GM20000 (cell line): ENCODE measurements at regions not wholly inside any gene's neighbourhood (a gene's known extent, or its start where the extent isn't known, plus 50 kb on each side); places are given as distances from the start of the nearest gene placed in this dataset.

Source experiments
- DNase-seq: peaks from one replicate; pipeline ENCODE4 v3.0.0; 2012; ENCODE audit warnings: low spot score
- TF ChIP-seq, protein P1 (sequence below): IDR thresholded peaks from 2 replicates; pipeline ENCODE4 v1.5.1; 2012; ENCODE audit warnings: mild to moderate bottlenecking, control low read depth; ENCODE audit errors: extremely low read depth, missing control alignments

DNA sequence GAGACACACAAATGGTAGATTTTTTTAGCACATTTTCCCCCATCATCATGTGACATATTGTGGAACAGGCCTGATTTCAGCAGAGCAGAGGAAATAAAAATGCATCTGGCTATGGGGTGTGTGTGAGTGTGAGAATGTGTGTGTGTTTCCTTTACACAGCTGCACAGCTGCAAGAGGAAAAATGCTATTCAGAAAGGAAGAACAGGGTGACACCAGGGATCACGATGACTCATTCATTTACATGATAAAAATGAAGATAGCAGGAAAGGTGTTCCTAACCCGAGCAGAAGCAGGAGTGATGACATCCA, 469.5 kb upstream of the TSHZ3 start:
- no peak for DNase-seq

DNA sequence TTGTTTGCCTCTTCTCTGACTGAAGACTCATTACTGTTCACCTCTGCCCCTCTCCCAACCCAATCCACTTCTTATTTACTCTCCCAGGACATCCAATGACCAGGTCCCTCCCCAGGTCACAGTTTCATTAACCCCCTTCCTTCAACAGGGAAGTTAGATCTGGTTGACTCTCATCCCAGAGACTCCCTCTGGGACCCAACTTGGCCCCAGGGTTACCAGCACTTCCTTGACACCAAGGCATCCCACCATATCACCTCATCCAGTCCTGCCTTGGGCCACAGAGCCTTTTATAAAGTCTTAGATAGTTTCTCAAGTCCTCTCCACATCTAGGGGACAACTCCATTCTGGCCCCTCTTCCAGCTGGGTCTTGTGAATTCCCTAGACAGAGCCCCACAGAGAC, 470.6 kb upstream of the TSHZ3 start:
- TF ChIP-seq, protein P1, sequence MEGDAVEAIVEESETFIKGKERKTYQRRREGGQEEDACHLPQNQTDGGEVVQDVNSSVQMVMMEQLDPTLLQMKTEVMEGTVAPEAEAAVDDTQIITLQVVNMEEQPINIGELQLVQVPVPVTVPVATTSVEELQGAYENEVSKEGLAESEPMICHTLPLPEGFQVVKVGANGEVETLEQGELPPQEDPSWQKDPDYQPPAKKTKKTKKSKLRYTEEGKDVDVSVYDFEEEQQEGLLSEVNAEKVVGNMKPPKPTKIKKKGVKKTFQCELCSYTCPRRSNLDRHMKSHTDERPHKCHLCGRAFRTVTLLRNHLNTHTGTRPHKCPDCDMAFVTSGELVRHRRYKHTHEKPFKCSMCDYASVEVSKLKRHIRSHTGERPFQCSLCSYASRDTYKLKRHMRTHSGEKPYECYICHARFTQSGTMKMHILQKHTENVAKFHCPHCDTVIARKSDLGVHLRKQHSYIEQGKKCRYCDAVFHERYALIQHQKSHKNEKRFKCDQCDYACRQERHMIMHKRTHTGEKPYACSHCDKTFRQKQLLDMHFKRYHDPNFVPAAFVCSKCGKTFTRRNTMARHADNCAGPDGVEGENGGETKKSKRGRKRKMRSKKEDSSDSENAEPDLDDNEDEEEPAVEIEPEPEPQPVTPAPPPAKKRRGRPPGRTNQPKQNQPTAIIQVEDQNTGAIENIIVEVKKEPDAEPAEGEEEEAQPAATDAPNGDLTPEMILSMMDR = no peak
- no peak for DNase-seq

More for the DNA sequence above, 469.5 kb upstream of the TSHZ3 start:
- TF ChIP-seq, protein P1 = no peak

DNA sequence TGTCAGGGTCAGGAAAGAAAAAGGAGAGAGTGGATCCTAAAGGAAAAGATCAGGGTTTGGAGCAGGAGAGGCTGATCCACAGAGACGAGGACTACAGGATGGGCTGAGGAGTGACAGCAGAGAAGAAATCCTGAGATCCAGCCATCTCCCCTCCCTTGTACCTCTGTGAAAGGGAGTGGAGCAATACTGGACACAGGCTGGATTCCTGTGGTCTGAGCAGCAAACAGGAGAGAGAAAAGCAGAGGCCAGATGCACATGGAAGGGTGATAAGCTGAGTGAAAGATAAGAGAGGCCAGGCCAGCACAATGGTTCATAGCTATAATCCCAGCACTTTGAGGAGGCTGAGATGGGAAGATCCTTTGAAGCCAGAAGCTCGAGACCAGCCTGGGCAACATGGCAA, 472.1 kb upstream of the TSHZ3 start:
- TF ChIP-seq, protein P1 = no peak
- no peak for DNase-seq

DNA sequence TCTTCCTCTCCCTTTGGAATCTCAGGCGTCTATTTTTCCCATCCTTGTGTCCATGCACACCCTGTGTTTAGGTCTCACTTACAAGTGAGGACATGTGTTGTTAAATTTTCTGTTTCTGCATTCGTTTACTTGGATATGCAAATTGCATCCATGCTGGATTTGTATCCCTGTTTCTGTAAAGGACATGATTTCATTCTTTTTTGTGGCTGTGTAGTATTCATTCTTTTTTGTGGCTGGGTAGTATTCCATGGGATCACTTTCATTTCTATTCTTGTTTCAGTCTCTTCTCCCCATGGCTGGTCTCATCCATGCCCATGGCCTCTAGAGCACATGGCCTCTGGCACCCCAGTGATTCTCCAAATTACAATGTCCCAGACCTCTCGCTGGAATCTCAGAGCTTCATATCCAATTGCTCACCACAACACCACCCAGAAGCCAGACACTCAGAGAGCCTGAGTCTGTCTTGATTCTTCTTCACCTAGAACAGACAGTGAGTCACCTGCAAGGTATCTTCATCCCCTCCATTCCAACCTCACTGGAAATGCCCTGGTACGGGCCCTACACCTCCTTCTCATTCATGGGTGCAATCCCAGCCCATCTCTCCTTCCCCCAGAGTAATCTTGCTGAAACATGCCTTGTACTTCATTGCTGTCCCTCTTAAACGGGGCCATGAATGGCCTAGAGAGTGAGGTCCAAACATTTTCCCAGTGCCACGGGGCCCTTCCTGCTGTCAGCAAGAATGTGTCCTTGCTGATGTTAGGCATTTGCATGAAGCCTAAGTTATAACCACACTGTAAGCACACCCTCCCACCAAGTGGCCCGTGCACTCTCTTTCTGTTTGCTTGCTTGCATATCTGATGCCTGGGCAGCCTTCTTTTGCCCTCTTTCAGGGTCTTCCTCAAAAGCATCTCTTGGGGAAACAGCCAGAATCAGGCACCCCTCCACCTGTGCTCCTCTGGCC, 476.2 kb upstream of the TSHZ3 start:
- DNase-seq = no peak
- TF ChIP-seq, protein P1 = no peak

DNA sequence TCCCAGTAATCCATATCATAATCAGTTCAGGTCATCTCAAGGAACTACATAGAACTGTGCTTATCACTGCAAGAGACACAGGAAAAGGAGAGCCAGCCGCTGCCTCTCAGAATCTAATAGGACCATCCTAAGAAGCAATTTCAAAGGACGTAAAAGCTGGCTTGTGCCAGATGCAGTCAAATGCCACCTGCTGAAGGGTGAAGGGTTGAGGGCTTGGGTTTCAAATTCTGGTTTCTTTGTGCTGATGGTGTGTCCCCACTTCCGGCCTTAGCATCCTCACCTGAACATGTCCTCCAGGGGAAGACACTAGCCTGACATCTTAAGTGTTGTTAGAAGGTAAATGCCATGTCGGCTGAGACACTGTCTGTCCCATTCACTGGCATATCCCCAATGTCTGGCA, 477.1 kb upstream of the TSHZ3 start:
- TF ChIP-seq, protein P1 = no peak
- DNase-seq = no peak

DNA sequence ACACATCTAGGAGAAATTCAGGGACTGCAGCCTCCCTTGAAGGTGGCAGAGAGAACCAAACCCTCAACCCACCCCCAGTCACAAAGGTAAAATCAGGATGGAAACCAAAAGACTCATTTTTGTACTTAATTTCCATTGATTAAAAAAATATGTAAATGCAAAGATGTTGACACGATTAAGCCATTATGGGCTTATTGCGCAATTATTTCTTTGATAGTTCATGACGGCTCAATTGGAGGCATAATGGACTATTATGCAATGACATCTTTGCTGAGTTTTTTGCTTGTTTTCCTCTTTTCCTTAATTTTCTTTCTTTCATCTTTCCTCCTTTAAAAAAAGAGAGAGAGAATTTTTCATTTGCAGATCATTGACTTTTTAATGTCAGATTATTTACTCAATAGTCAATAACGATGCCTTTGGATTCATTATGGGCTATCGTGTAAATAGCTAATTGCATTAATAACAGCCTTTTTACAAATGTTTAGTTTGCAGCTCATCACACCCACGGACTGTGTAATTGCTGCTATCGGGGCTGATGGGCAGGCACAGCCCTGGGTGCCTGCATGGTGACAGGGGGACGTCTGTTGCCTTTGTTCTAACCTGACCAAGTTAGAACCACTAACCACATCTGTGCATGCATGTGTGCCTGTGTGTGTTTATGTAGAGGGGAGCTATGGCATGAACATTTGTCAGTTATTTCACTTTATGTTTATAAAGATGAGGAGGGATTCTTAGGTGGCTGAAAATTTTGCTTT, 482.4 kb upstream of the TSHZ3 start:
- no peak for DNase-seq
- TF ChIP-seq, protein P1 = no peak

DNA sequence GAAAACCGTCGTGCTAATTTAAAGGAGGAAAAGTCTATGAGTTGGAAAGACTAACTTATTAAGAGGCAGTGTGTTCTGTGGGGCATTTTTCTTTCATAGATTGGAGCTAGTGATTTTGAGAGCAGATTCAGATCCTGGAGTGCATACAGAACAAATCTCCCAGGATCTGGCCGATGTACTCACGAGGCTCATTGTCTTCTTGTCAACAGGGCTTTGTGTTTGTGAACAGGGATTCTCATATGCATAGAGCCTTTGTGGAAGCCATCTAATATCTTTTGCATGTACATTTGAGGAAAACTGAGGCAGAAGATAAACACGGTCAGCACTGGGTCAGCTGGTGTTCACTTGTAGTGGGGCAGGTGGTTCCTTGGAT, 482.9 kb upstream of the TSHZ3 start:
- DNase-seq = no peak
- TF ChIP-seq, protein P1 = no peak
